MV-4-11 (cell line): ENCODE measurements at regions not wholly inside any gene's neighbourhood (a gene's known extent, or its start where the extent isn't known, plus 50 kb on each side); places are given as distances from the start of the nearest gene placed in this dataset.
A peak's percentile ranks its signal among the peaks of the same experiment; 100 is the strongest.

Source experiments
- DNase-seq: peaks from one replicate; lab custom pipeline; 2025; lab: John Stamatoyannopoulos, UW

DNA sequence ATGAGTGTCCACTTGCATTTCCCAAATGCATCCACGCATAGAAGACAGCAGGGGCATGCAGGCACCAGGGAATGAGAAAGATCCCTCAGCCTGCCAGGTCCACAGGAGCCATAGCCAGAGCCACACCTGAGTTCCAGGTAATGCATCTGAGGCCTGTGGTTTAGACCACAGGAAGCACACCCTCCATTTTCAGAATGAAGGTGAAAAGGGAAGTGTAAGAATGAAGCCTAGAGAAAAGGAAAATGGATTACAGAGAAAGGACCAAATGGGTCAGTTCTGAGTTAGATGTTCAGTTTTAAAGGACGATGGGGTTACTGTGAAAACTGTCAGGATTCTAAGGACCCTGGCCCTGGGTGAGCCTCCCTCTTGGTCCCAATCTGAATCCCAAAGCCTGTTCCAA, 1283.2 kb downstream of the TMEM121 start:
- DNase-seq: no peak

DNA sequence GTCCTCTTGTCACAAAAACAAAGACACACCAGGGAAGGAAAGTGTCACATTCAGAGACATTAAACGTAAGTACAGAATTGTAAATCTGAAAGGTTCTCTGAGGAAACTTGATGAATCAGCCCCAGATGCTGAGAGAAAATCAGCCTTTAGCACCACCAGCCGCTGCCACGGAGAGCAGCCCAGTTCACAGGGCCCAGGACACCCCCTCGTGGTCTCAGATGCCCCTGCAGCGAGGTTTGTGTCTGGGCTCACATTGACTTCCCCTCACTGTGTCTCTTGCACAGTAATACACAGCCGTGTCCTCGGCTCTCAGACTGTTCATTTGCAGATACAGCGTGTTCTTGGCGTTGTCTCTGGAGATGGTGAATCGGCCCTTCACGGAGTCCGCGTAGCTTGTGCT, 1283.8 kb downstream of the TMEM121 start:
- DNase-seq: peak; percentile 26

DNA sequence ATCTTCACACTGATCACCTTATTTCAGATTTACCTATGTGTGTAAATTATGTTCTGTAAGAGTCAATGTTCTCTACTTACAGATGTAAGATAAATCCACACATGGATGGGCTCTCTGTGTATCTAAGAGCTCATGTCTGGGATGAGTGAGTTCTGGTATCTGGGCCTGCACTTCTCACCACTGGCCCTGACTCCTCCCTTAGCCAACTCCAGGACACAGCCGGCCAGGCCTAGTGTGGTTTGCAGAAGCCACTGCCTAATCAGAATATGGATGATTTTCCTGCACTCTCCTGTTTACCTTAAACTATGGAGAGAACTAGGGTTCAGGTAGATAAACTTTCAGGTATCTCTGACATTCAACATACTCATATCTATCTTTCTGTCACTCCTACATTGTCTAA, 1284.8 kb downstream of the TMEM121 start:
- DNase-seq: no peak

DNA sequence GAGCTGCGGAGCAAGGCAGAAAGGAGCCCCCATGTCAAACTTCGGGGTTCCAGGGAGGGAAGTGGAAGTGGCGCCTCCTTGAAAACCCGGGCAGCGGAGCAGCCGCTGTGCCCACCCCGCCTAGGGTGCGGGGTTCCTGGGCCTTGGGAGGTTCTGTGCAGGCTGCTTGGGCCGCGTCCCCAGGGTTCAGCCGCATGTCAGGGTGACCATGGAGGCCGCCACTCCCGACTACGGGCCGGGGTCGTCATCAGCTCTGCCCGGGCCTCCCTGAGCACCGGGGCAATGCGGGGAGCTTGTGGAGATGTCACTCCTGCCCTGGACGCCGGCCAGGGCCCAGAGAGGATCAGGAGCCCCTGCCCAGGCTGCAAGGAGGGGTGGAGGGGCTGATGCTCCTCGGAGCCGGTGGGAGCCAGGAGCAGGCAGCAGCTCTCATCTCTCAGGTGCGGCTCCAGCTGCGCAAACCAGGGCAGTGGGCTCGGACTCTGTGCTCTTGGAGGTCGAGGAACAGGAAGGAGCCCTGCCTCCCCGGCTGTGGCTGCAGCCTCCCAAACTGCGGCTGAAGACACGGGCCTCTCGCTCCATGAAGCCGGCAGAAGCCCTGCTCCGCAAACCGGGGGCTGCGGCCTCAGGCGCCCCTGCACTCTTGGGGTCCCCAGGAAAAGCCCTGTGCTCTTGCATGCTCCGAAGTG, 1286.5 kb downstream of the TMEM121 start:
- no peak for DNase-seq

DNA sequence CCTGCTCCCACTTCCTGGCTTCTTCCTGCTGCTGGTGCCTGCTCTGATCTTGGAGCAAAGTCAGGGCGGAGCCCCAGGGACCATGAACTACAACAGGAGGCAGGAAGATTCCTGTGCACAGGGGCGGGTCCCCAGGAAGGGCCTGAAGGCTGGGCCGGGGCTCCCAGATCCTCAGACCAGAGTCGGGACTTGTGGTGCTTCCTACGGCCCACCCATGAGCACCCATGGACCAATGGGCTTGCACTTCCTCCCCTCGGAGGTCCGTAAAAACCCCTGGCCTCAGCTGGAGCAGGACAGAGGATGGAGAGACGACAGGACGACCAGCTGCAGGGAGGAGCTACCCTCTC, 1287.1 kb downstream of the TMEM121 start:
- no peak for DNase-seq

DNA sequence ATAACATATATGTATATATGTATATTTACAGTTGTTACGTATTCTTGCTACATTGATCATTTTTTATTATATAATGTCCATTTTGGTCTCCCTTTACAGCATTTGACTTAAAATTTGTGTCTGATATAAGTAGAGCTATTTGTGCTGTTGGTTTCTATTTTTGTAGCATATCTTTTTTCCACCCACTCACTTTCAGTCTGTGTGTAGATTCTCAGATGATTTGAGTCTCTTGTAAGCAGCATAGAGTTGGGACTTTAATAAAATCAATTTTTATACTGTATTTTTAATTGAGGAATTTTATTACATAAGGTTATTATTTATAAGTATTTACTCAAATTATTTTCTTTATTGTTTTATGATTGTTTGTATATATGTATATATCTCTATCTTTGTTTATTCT, 1293.7 kb downstream of the TMEM121 start:
- DNase-seq: no peak

DNA sequence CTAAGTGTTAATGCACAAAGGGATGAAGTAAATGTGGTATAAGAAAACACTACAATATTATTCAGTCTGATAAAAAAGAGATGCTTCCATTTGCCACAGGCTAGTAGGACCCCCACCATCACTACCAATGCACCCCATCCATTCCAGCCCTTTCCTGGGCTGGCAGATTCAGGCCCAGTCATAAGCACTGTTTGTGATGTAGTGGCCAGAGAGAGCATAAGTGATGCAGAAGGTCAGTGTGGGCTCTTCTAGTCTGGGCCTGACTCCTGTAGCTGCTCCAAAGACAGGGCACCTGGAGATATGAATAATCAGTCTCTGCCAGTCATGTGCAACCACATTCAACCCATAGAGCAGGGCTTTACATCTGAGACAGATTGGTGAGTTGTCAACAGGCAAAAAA, 1294.7 kb downstream of the TMEM121 start:
- no peak for DNase-seq

DNA sequence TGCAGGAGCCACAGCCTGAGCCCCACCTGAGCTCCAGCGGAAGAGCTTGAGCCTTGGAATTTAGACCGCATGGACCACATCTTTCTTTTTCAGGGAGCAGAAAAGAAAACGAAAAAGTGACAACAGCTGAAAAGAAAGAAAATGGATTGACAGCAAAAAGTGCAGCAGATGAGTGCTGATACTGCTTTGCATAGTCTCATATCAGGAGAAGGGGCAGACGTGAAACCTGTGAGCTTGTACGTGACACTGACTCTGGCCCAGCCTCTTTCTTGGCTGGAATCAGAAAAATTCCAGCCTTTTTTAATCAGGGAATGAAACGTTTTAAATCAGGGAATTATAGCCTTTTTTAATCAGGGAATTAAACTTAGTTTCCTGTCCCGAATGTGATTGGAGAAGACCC, 1296.5 kb downstream of the TMEM121 start:
- no peak for DNase-seq

DNA sequence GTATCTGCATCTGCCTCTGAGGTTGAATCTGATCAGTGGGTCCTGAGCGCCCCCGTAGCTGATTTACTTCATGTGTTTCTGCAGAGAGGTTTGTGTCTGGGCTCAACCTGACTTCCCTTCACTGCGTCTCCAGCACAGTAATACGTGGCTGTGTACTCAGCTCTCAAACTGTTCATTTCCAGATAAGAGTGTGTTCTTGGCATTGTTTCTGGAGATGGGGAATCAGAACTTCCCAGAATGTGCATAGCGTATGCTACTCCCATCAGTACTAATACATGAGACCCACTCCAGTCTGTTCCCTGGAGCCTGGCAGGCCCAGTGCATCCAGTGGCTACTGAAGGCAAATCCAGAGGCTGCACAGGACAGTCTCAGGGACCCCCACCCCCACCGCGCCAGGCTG, 1297.2 kb downstream of the TMEM121 start:
- DNase-seq: no peak

DNA sequence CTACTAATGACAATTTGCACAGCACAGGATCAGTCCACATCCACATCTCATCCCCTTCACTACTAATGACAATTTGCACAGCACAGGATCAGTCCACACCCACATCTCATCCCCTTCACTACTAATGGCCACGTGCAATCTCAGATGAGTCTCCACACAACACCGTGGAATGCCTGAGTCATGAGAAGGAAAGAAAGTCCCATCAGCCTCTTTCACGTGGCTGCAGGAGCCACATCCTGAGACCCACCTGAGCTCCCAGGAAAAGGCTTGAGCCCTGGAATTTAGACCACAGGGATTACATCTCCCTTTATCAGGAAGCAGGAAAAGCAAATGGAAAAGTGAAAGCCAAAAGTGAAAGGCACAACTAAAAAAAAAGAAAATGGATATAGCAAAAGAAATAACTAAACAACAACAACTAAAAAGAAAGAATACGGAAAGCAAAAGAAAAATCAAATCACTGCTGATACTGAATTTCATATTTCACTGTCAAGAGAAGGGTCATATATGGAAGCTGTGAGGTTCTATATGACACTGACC, 1300.5 kb downstream of the TMEM121 start:
- DNase-seq: no peak

DNA sequence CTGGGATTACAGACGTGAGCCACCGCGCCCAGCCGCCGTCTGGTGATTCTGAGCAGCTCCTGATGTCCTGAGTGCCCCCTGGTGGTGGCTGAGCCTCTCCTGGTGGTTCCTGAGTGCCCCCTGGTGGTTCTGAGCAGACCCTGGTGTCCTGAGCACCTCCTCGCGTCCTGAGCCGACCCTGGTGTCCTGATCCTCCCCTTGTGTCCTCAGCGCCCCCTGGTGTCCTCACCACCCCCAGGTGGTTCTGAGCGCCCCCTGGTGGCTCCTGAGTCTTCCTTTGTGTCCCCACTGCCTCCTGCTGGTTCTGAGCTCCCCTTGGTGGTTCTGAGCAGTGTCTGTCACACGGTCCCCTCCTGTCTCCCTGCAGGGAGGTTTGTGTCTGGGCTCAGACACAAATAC, 1304.9 kb downstream of the TMEM121 start:
- DNase-seq: peak; percentile 33

DNA sequence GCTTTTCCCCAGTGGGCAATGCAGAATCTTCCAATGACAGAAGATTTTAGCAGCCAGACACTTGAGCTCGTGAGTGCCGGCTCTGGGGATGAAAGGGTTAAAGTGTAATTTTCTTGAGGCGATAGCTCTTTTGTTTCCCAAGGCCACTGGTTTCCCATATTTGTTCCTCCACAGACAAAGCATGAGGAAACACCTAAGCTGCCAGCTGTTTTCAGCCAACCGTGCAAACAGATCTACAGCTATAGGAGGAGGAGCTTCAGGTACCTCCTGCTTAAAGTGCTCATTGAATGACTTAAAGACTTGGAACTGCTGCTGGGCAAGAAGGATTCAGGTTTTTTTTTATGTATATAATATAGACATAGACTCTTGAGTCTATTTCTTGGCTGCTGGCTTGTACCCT, 1311.5 kb downstream of the TMEM121 start:
- no peak for DNase-seq

DNA sequence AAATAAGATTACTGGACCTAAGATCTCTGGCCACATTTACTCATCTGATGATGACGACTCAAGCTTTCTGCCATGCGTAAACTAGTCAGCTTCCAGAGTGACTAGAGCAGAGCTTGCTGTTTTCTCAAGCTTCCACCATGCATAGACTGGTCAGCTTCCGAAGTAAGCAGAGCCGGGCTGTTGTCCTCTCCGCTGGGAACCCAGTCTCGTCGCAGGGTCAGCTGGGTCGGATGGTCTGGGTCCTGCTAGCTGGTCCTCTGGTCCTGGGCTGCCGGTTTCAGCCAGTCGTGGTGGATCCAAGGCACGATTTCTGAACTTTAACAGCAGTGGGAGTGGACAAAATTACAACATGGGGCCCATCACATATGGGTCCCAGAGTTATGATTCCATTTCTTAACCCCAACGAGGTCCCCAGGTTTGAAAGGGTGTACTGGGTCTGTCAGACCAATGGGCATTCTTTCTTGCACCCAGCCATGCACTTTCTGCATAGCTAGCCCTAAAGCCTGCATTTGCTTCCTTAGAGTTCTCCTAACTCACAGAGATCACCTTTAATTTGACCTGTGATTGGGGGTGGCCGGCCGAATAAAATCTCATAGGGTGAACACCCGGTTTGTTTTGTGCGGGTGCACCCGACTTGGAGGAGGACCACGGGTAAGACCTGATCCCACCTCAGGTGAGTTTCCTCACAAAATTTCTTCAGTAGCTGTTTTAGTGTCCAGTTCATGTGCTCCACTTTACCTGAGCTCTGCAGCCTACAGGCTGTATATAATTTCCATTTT, 1312.8 kb downstream of the TMEM121 start:
- DNase-seq: no peak

DNA sequence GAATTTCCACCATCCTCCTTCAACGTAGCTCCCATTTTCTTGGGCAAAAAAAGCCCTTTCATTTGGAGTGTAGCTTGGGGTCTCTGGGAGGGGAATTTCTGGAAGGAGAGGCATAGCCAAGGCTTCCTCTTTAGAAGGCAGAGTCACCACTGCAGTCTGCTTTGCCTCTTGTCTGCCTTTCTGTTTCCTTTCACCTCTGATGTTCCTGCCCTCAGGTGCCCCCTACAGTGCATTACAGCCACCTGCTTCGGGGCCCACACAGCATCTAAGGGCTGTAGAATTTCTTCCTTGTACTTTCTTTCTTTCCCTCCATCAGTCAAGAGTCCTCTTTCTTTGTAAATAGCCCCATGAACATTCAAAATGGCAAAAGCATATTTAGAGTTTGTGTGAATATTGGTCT, 1313.9 kb downstream of the TMEM121 start:
- no peak for DNase-seq

DNA sequence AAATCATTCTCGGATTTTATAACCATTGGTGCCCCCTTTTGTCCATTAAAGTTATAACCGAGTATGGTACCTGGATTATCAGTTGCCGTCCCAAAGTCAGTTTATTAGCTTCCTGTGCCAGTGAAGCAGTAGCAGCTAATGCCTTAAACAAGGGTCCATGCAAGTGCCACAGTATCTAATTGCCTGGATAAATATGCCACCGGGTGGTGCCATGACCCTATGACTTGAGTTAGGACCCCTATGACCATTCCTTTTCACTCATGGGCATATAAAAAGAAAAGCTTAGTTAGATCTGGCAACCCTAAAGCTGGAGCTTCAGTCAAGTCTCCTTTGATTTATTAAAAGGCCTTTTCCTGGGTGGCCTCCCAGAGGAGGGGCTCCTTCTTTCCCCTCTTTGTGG, 1314.6 kb downstream of the TMEM121 start:
- DNase-seq: no peak

DNA sequence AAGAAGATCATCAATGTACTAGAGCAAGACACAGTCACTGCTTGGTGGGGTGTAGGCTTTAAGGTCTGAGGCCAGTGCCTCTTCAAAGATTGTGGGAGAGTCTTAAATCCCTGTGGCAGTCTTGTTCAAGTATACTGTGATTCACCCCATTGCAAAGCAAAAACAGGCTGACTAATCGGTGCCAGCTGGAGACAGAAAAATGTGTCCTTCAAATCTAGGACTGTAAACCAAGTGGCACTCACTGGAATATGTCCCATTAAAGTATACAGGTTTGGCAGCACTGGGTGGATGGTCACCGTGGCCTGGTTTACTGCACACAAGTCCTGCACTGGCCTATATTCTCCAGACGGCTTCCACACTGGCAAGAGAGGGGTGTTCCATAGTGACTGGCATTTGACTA, 1315.3 kb downstream of the TMEM121 start:
- no peak for DNase-seq

DNA sequence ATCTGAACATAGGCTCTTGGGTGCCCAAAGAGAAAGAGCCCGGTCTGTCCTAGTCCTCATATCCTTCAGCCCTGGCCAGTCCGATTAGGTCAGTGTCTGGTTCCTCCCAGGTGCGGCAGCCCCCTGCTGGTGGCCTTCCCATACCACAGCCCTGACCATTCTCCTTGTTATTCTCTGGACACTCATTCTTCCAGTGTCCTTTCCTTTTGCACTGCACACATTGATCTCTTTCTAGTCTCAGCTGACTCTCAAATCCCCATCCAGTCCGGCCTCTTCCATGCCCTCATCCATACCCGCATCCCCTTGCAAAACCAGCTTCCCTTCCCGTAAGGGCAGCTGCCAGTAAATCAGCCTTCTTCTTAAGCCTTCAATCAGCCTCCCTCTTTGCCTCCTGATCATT, 1316.3 kb downstream of the TMEM121 start:
- no peak for DNase-seq

DNA sequence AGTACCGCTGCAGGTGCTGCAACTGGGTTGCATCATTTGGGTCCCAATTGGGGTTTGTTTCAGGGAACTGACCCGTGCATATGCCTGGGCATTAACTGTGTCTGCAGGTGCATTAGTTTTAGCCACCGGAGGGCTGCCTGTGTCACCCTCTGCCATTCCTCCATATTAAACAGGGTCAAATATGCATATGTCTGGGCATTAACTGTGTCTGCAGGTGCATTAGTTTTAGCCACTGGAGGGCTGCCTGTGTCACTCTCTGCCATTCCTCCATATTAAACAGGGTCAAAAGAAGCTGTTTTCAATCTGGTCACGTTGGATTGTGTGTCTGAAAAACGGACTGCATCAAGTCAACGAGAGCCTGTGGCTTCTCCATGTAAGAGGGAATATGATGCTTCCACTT, 1317.0 kb downstream of the TMEM121 start:
- no peak for DNase-seq

DNA sequence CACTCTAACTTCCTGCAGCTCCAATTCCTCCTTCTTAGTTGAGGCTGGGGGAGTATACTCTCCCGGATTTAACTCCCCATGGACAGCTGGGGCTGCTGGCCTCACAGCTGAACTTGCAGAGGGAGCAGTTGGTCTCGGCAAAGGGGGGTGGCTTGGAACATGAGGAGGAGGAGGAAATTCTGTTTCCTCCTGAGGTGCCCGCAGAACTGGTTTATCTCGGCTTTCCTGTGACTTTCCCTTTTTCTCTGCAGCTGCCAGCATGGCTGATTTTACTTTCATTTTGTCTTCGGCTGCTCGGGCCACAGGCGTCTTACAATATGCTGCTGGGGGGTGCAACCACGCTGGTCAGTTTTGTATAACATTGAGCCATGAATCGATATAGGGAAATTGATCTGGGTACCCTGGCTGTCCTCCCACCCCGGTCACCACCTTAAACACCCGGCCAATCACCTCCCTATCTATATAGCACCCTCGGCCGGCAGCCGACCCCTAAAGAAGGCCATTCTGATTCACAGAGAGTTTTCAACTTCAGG, 1317.6 kb downstream of the TMEM121 start:
- DNase-seq: peak; percentile 60

DNA sequence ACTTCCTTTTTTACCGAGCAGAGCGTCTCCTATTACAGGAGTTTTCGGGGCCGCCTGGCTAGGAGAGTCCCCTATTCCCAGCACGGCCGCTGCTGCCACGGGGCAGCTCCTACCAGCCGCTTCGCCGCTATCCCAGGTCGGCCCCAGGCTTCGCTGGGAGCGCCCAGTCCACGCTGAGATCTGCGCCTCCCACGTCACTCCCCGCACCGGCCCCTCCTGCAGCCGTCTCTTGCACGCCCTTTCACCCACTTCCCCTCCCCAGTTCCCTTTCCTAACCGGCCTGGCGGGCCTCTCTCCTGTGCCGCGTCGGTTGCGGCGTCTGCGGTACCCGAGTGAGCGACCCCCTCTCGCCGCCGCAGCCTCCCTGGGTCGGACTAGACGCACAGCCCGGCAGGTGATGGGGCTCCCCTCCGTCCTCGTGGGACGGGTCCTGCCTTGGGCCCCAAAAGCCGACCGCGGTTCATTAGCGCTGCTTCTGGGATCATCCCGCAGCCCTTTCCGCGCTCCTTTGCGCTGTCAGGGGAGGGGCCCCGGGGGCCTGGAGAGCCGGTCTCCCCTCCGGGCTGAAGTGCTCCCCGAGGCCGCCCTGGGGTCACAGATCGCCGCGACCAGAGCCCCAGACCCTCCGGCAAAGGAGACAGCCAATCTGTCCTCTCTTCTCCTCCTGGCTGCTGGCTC, 1318.4 kb downstream of the TMEM121 start:
- peak; percentile 80 for DNase-seq

DNA sequence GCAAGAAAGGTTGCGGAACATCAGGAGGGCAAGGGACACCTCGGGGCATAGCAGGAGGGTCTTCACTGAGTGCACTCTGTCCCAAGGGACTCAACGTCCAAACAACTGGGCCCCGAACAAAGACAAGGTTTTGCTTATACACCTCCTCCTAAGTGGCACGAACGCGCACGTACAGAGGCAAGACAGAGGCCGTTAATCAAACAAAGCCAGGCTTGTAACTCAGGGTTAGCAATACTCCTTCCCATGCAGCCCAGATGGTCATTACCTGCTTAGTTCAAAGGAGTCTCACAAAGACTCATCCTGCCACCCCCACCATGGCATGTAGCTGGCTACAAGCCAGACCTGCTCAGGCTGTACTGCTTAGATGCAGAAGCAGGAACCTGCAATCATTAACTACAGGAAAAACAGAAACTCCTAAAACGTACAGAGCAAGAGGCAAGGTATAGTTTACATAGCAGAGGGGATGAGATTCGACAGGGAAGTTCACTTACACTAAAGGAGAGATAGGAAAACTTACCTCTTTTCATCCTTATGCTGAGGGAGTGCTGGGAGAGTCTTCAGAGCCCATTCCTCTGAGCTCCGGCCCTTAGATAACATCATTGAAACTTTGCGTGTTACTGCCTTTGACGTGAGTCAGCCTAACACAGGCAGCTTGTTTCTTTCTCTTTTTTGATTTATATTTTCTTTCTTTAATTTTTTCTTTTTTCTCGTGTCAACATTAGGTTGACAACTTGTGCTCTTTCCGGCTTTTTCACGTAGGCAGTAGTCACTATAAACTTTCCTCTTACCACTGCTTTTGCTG, 1319.1 kb downstream of the TMEM121 start:
- peak; percentile 9 for DNase-seq

DNA sequence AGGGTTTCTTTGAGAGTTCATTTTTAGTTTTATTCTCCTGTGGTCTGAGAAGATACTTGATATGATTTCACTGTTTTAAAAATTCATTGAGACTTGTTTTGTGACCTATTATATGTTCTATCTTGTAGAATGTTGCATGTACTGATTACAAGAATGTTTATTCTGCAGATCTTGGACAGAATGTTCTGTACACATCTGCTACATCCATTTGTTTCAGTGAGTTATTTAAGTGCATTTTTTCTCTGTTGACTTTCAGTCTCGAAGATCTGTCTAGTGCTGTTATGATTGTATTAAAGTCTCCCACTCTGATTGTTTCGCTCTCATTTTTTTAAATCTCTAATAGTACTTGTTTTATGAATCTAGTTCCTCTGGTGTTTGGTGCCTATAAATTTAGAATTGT, 1319.8 kb downstream of the TMEM121 start:
- no peak for DNase-seq
